ENCODE measurements at regions not wholly inside any gene's neighbourhood (a gene's known extent, or its start where the extent isn't known, plus 50 kb on each side); places are given as distances from the start of the nearest gene placed in this dataset.

DNA sequence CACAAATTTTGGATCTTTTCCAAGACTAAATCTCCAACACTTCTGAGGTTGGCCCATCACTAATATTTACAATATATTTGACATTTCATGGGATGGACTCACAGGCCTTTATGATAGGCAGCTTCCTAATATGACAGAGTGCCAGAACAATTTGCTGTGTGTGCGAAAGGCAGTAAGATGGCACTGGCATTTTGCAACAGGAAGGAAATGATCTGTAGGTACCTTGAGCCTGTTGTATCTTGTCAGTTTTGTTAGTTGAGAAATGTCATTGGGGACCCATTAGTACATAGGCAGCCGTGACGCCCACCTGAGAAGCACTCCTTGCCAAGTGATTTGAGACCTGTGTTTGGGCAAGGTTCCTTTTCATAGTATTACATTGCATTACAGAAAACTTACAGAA lies 153.4 kb upstream of the HEY2 start:
- H3K79me2 ChIP-seq (ENCODE audit: insufficient read depth, low read length) = no peaks in the 10 kb centered on the region
- H3K27me3 ChIP-seq (ENCODE audit: insufficient read depth, low read length) = no peaks in the 10 kb centered on the region
- peaks cover 5% of the 10 kb centered on the region; the same call in 1 of the 2 replicates for H3F3A ChIP-seq (ENCODE audit: insufficient read depth, low read length)
- H3K9ac ChIP-seq (ENCODE audit: low read length) = peak overlapping the region; percentile 58; the same call in 1 of the 2 replicates
- TF ChIP-seq, protein P1, sequence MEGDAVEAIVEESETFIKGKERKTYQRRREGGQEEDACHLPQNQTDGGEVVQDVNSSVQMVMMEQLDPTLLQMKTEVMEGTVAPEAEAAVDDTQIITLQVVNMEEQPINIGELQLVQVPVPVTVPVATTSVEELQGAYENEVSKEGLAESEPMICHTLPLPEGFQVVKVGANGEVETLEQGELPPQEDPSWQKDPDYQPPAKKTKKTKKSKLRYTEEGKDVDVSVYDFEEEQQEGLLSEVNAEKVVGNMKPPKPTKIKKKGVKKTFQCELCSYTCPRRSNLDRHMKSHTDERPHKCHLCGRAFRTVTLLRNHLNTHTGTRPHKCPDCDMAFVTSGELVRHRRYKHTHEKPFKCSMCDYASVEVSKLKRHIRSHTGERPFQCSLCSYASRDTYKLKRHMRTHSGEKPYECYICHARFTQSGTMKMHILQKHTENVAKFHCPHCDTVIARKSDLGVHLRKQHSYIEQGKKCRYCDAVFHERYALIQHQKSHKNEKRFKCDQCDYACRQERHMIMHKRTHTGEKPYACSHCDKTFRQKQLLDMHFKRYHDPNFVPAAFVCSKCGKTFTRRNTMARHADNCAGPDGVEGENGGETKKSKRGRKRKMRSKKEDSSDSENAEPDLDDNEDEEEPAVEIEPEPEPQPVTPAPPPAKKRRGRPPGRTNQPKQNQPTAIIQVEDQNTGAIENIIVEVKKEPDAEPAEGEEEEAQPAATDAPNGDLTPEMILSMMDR (IDR thresholded peaks at IDR 0.05; ENCODE audit: low read length) = no peak
- no peak for TF ChIP-seq EZH2 (IDR thresholded peaks at IDR 0.05; ENCODE audit: borderline replicate concordance, low read length)
- H3K4me1 ChIP-seq (ENCODE audit: insufficient read depth, low read length, severe bottlenecking) = peaks cover 55% of the 10 kb centered on the region
- no peak overlapping the region for H3K4me3 ChIP-seq (ENCODE audit: low read depth, low read length, poor library complexity, severe bottlenecking)
- H3K9me2 ChIP-seq (ENCODE audit: low read depth, low read length) = no peaks in the 10 kb centered on the region
- peak overlapping the region; percentile 49; the same call in 1 of the 2 replicates for H3K4me2 ChIP-seq (ENCODE audit: low read length)
- H4K20me1 ChIP-seq (ENCODE audit: insufficient read depth, low read length) = no peaks in the 10 kb centered on the region
- peak overlapping the region; percentile 99 for H3K27ac ChIP-seq (ENCODE audit: low read depth, low read length, poor library complexity, severe bottlenecking)
- H3K36me3 ChIP-seq (ENCODE audit: insufficient read depth, low read length) = no peaks in the 10 kb centered on the region
- no peaks in the 10 kb centered on the region for H3K9me3 ChIP-seq (ENCODE audit: low read length)
- H2AFZ ChIP-seq (ENCODE audit: low read length) = 0 out of 2 replicates have a peak overlapping the region, but pooled peaks have one; percentile 60

GRCh38 chr6:125597411-125598253 lies 151.8 kb upstream of the HEY2 start:
- Histone ChIP-seq H3K9me3 (ENCODE audit: low read length) (no peaks in the 10 kb centered on the region), H3K27me3 (ENCODE audit: insufficient read depth, low read length) (no peaks in the 10 kb centered on the region), H3K36me3 (ENCODE audit: insufficient read depth, low read length) (no peaks in the 10 kb centered on the region), H3K27ac (ENCODE audit: low read depth, low read length, poor library complexity, severe bottlenecking) (peak overlapping the region; percentile 99), H3K9ac (ENCODE audit: low read length) (peak overlapping the region; percentile 63), H3K4me2 (ENCODE audit: low read length) (peak overlapping the region; percentile 49), H3K4me1 (ENCODE audit: insufficient read depth, low read length, severe bottlenecking) (peaks cover 51% of the 10 kb centered on the region), H2AFZ (ENCODE audit: low read length) (no peak overlapping the region), H3K9me2 (ENCODE audit: low read depth, low read length) (no peaks in the 10 kb centered on the region), H3K4me3 (ENCODE audit: low read depth, low read length, poor library complexity, severe bottlenecking) (peak overlapping the region; percentile 10), H3F3A (ENCODE audit: insufficient read depth, low read length) (peaks cover 5% of the 10 kb centered on the region; the same call in 1 of the 2 replicates), H4K20me1 (ENCODE audit: insufficient read depth, low read length) (no peaks in the 10 kb centered on the region), H3K79me2 (ENCODE audit: insufficient read depth, low read length) (no peaks in the 10 kb centered on the region)
- TF ChIP-seq, protein P1 (IDR thresholded peaks at IDR 0.05; ENCODE audit: low read length) = no peak
- TF ChIP-seq EZH2 (IDR thresholded peaks at IDR 0.05; ENCODE audit: borderline replicate concordance, low read length) = no peak

DNA sequence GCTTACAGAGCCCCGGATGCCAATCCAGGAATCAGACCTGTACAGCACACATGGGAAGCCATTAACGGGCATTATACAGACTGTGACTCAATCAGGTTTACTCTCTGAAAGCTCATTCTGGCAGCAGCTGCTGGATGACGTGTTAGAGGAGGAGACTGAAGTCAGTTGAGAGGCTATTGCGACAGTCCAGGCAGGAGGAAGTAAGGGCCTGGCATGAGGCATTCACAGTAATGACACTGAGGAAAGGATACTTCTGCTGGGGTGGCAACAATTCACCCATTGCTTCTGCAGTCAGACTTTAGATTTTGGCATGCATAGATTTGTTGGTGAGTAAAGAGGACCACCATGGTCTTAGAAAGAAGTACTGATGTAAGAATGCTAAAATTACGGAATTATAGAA lies 151.0 kb upstream of the HEY2 start:
- H3K9me3 ChIP-seq (ENCODE audit: low read length) = 0 out of 2 replicates have a peak, but pooled peaks cover 3% of the 10 kb centered on the region
- peak overlapping the region; percentile 6 for H3K4me3 ChIP-seq (ENCODE audit: low read depth, low read length, poor library complexity, severe bottlenecking)
- H3K27ac ChIP-seq (ENCODE audit: low read depth, low read length, poor library complexity, severe bottlenecking) = peak overlapping the region; percentile 99
- no peaks in the 10 kb centered on the region for H3K9me2 ChIP-seq (ENCODE audit: low read depth, low read length)
- H3K9ac ChIP-seq (ENCODE audit: low read length) = peak overlapping the region; percentile 63
- H3K36me3 ChIP-seq (ENCODE audit: insufficient read depth, low read length) = no peaks in the 10 kb centered on the region
- H3K79me2 ChIP-seq (ENCODE audit: insufficient read depth, low read length) = no peaks in the 10 kb centered on the region
- peaks cover 51% of the 10 kb centered on the region for H3K4me1 ChIP-seq (ENCODE audit: insufficient read depth, low read length, severe bottlenecking)
- no peaks in the 10 kb centered on the region for H3K27me3 ChIP-seq (ENCODE audit: insufficient read depth, low read length)
- TF ChIP-seq, protein P1 (IDR thresholded peaks at IDR 0.05; ENCODE audit: low read length) = no peak
- TF ChIP-seq EZH2 (IDR thresholded peaks at IDR 0.05; ENCODE audit: borderline replicate concordance, low read length) = no peak
- H3F3A ChIP-seq (ENCODE audit: insufficient read depth, low read length) = peaks cover 5% of the 10 kb centered on the region; the same call in 1 of the 2 replicates
- no peaks in the 10 kb centered on the region for H4K20me1 ChIP-seq (ENCODE audit: insufficient read depth, low read length)
- peak overlapping the region; percentile 46 for H3K4me2 ChIP-seq (ENCODE audit: low read length)
- H2AFZ ChIP-seq (ENCODE audit: low read length) = no peak overlapping the region

All from OCI-LY1 (cell line).